ENCODE measurements at regions not wholly inside any gene's neighbourhood (a gene's known extent, or its start where the extent isn't known, plus 50 kb on each side); places are given as distances from the start of the nearest gene placed in this dataset.
"Not testable (repeated sequence)": the region's sequence is repeated elsewhere in the genome, so short reads cannot be mapped to it uniquely, and the experiment has no call there.

DNA sequence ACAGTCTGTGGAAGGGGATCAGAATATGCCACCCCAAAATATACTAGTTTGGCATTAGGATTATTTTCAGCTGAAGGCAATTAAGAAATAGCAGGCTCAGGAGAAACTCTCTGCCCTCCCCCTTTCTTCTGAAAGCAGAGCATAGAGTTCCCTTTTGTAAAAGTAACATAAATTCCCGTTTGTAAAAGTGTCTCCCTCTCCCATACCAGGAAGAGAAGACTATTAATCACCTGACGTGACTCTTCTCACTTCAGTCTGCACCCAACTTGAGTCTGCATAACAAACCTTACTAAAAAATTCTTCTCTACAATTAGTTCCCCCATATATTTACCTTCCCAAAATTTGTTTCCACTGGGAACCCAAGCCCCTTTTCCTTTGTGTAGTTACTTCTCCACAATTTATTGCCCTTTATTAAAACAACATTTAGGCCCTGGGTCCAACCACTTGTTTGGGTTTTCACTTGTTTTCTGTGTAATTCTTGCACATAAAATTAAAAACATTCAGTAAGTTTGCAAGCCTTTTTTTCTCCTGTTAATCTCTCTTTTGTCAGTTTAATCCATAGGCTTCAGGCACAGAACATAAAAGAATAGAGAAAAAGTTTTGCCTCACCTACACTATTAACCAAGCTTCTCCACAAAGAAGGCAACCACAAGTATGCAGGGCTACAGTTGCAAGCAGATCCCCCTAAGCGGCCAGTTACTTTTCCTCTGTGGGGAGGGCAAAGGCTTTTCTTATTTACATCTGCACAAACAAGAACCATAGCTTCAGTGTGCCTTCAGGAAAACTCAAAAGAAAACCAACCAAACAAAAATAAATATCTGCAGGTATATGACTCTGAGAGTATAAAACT, 73.8 kb upstream of the EPCAM start:
- no peak for DNase-seq (ENCODE audit: low read depth in 2 of 2)

DNA sequence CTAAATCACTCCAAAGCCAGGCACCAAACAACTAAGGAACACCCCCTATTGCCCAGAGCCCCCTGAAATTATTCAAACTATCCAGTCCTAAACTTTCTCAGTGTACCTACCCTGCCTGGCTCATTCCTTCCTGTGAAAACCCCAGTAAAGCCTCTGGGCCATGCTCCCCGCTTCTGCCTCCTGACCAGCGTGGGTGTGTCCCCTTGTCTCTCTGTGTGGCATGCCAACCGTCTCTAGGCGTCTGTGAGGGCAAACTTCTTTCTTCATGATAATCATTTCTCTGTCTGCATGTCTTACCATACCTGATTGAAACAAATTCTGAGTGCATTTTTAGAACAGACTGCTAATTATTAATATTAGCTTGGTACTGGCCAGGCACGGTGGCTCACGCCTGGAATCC, 75.1 kb upstream of the EPCAM start:
- DNase-seq (ENCODE audit: low read depth in 2 of 2): no peak

DNA sequence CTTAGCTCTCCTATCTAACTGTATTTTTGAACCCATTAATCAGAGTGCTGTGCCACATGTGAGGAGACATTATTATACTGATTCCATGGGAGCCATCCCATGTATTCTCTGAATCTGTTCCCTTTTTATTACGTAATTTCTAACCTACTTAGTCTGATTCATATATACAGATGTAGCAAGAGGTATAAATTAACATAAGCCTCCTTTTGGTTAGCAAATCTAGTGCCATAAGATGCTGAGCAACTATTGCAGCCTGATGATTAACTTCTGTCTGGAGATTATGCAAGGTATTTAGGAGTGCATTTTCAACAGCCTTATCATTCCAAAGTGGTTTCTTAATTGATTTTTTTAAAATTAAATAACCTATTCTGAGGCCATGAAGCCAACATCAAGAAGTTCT, 80.2 kb upstream of the EPCAM start:
- no peak for DNase-seq (ENCODE audit: low read depth in 2 of 2)

DNA sequence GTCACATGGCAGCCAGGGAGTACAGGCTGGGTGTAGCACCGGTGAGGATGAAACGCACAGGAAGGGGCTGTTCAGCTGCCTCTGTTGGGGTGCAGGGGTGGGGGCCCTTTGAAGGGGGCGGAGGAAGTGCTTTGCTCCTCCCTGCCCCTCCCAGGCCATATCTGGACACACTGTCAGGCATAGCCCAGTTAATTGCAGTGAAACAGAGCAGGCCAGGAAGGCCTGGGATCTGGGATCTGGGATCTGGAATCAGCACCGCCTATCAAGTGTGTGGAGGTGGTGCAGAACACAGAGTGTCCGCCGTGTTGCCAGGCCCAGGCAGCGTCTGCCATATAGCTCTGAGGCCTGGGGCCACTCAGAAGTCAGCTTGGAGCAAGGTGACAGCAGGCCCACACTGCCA, 85.5 kb upstream of the EPCAM start:
- DNase-seq (ENCODE audit: low read depth in 2 of 2): no peak

DNA sequence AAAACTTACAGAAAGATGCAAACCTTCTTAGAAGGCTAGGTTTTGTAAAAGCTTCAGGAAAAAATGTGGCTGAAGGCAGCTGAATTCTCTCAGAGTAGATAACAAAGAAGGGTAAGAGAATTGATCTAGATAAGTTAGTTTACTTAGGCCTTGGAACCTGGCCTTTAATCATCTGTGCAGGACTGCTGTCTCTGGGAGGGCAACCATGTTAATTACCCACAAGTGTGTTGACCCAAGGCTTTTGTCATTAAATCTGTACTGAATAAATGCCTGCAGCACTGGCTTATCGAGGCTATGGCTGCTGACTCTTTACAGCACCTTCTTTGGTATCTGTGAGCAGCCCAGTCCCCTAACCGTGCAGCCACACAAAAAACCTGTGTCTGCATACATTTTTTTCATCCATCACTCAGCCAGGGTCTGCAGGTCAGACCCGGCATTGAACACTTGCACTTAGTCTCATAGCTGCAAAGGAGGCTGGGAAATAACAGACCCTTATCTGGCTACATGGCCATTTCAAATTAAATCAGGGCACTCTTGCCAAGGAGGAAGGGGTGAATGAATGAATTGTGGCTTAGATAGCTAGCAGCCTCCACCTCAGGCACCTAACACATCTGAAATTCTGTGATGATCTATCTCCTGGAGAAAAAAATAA, 86.4 kb upstream of the EPCAM start:
- DNase-seq (ENCODE audit: low read depth in 2 of 2): no peak

DNA sequence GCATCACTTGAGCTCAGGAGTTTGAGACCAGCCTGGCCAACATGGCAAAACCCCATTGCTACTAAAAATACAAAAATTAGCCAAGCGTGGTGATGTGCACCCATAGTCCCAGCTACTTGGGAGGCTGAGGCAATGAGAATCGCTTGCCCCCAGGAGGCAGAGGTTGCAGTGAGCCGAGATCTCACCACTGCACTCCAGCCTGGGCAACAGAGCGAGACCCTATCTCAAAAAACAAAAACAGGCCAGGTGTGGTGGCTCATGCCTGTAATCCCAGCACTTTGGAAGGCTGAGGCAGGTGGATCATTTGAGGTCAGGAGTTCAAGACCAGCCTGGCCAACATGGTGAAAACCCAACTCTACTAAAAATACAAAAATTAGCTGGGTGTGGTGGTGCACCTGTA, 89.6 kb upstream of the EPCAM start:
- DNase-seq (ENCODE audit: low read depth in 2 of 2): not testable (repeated sequence)

DNA sequence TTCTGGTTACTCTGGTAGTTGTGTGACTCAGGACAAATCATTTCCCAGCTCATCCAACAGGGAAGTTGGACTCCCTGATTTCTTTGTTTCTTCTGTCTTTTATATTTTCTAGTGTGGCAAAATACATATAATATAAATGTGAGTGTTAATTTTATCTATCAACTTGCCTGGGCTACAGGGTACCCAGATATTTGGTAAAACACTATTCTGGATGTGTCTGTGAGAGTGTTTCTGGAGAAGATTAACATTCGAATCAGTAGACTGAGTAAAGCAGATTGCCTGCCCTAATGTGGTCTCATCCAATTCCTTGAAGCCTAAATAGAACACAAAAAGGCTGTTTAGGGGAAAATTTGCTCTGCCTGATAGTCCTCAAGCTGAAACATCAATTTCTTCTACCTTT, 91.1 kb upstream of the EPCAM start:
- no peak for DNase-seq (ENCODE audit: low read depth in 2 of 2)

DNA sequence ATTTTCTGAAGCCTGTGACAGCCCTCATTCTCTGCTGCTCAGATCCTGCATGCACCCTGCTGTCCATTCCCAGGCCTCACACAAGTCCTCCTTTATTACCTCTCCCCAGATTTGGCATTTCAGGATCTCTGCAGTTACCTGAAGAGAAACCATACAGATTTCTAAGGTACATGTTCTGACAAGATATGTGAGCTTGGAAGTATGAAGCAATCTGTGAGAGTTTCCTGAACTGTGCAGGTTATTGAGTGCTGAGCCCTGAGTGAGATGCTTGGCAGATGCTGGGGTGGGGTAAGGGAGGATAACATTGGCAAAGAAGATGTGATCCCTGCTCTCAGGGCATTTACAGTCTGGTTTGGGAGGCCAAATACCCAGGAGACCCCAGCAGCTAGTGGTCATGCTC, 91.9 kb upstream of the EPCAM start:
- DNase-seq (ENCODE audit: low read depth in 2 of 2): no peak

DNA sequence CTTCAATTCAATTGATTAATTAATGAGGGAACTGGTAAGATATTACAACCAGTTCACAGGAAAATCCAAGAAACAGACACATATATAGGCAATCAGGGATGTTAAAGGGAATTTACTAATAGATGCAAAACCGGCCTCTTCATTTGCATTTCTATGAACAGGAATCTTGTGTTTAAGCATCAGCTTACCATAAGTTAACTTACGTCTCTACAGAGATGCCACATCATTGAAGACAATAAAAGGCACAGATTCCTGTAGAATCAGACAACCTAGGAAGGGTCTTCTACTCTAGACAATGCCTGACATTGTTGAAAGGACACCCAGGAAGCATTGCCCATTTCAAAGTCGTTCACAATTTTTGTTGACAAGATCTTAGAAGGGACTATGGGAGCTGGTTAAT, 93.0 kb upstream of the EPCAM start:
- DNase-seq (ENCODE audit: low read depth in 2 of 2): no peak

DNA sequence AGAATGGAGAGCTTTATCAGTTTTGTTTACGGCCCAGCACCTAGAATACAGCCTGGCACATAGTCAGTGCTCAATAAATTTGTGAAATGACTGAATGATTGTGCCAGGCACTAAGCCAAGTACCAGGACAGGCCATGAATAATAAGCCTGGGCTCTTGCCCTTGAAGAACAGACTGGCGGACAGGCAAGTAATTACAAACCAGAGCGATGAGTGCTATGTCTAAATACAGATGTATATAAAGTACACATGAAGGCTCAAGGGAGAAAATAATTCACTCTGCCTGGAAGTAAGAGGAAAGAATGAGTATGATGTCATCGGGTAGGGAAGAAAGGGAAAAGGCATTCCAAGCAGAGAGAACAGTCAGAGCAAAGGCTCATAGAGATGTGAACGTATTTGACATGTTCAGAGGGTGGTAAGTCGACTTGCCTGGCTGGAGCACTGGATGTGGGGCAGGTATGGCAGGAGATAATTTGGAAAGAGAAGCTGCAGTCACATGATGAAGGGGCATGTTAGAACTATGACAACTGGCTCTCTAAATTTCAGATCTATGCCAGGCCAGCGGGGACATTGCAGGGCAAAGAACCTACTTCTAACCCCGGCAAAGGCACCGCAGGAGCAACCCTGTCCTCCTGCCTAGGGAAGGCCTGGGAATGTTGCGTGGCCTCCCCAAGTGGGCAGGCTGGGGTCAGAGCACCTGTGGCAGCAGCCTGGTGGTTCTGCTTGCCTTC, 94.9 kb upstream of the EPCAM start:
- DNase-seq (ENCODE audit: low read depth in 2 of 2): no peak

DNA sequence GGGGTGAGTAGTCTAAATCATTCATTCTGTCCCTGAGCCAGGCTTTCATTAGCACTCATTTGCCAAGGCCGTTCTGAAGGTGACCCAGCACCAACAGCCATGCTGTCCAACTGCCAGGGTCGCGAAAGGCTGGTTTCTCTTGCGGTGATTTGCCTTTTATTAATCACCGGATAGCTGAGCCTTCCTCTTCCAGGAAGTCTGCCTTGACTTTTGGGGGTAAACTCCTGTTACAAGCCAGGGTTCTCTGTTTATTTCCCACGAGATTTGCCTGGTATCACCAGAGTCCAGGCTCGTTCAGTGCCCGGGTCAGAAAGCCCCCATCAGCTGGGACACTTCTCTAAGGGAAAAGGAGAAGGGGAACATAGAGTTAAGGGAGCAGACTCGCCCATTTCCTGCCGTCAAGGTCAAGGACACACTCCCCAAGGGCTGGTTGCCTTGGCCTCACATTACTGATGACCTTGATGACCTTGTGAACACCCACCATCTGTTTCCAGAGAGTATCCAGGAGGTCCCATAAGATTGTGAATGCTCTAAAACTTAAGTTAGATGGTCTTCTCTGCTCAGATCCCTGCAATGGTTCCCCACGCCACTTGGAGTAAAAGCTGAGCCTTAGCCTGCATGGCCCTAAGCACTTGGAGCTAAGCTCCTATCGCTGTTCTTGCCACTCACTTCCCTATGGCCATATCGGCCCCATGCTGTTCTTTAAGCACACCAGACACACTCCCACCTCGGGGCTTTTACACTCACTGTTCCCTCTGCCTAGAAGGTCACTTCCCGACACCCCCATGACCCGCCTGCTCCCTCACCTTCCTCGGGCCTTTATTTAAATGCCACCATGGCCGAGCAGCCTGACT, 96.0 kb upstream of the EPCAM start:
- DNase-seq (ENCODE audit: low read depth in 2 of 2): no peak

DNA sequence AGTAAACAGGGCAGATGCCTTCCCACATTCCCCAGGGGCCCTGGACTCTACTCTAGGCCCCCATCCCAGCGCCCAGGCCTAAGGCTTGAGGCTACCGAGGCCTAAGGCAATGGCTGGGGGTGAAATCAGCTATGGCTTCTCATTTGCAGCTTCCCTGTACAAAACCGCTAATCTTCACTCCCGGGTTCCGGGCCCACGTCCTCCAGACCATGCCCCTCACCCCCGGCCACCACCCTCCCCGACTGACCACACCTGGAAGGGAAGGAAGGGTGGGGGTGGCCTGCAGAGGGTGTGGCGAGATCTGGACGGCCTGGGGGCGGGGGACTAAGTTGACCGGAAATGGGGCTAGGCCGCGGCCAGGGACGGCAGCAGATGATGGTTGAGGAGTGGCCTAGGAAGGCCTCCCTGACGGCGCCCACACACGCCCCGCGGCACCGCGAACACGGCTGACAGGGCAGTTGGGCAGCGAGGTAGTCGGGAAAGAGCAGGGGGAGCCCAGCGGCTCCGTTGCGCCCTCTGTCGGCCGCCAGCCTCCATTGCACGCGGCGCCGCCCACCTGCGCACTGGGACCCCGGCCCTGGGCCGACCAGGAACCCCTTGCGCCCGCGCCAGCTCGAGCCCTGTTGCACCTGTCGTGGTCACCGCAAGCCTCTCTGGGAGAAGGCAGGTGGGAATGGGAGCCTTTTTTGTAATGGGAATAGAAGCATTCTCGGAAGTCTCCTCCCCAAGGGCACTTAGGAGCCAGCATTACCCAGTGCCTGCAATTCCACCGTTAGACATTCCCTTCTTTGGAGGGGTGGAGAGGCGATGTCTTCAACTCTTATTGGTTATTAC, 95.9 kb upstream of the CALM2 start:
- DNase-seq (ENCODE audit: low read depth in 2 of 2): peak; percentile 21 to 28

DNA sequence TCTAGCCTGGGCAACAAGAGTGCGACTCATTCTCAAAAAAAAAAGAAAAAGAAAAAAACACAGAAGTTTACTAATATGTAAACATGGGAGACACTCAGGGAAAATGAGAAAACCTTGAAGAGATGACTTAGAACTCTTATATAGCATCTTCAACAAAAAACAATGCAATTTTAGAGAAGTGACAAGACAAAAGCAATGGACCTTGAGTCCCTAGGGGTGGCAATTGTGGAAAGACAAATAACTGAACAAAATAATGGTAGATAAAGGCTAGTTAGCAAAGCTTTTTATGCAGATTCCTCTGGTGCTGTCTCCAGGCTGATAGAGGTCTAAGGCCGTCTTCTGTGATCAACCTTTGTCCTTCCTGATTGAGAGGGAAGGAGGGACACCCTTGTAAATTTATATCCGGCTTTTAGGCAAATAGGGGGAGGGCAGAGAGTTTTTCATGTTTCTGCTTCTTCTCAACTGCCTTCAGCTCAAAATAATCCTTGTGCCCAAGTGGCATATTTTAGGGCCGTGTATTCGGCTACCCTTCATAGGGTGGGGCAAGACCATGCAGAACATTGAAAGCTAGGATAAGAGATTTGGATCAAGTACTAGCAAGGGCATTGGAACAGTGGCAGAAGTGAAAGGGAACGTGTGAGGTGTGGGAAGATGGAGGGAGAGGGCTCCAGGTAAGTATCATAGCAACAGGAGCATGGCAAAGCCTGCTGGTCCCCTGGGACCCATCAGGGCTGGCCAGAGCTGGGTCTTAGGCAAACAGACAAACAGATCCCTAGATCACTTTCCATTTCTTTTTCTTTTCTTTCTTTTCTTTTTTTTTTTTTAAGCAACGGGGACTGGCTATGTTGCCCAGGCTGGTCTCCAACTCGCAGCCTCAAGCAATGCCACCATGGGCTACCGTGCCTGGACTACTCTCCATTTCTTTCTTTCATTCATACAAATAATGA, 95.0 kb upstream of the CALM2 start:
- DNase-seq (ENCODE audit: low read depth in 2 of 2): no peak

DNA sequence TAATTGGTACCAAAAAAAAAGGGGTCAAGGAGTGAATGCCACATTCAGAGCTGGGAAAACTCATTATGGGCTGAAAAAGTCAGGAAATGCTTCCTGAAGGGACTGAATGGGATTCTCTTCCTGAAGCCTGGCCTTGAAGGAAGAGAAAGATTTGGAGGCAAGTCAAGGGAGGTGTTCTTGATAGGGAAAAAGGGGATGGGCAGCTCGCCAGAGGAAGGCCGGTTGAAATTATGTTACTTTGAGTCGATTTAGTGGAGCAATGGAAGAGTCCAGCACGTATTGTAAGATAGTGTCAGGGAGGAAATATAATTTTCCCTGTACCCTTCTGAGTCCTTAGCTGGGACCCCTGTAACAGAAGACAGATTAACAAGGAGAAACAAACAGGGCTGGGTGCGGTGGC, 94.1 kb upstream of the CALM2 start:
- no peak for DNase-seq (ENCODE audit: low read depth in 2 of 2)

DNA sequence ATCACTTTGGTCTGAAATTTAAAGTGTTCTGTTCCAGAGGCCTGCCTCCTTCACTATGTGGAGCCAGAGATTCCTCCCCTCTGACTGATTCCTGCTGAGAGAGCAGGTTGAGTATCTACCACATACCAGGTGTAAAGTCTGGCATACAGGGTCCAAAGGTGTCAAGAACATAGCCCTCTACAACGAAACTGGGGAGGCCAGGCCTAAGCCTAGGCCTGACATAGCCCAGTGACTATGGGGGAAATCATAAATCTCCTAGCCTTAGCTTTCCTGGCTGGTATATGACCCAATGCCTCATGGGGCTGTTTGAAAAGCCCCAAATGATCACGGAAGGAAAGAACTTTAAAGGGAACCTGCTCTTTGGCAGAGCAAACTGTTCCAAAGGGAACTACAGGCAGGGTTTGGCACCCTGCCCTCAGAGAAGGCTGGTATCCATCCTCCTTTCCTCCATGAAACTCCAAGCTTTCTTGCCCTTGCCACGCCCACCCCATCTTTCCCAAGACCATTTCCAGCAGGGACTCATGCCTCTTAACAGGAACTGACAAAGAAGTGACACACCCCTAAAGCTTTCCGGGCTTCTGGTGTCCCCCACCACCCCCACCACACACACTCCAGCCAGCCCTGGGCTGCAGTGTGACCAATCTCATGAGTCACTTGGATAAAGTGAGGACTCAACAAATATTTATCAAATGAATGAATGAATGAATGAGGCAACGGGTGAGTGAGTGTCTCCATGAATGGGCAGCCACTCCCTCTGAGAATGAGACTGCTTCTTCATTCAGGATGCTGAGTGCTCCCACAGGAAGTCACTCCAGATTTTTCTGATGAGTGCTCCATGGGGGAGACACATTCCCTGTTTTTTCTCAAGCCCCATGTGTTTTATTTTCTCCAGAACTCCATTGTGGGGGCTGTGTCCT, 93.3 kb upstream of the CALM2 start:
- DNase-seq (ENCODE audit: low read depth in 2 of 2): no peak

DNA sequence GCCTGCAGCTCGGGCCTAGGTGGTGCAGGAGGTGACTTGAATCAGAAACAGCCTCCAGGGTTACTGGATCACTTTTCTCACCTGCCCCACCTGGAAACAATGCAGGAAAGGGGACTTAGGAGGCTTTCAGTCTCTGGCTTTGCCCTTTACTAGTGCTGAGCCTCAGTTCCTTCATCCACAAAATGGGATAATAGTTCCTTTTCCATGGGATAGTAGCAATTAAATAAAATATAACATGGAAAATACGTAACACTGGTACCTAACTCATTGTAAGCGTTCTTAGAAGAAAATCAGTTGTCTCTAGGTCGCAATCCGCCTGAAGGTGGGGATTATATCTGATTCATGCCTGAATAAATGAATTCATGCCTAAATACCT, 91.4 kb upstream of the CALM2 start:
- DNase-seq (ENCODE audit: low read depth in 2 of 2): no peak

DNA sequence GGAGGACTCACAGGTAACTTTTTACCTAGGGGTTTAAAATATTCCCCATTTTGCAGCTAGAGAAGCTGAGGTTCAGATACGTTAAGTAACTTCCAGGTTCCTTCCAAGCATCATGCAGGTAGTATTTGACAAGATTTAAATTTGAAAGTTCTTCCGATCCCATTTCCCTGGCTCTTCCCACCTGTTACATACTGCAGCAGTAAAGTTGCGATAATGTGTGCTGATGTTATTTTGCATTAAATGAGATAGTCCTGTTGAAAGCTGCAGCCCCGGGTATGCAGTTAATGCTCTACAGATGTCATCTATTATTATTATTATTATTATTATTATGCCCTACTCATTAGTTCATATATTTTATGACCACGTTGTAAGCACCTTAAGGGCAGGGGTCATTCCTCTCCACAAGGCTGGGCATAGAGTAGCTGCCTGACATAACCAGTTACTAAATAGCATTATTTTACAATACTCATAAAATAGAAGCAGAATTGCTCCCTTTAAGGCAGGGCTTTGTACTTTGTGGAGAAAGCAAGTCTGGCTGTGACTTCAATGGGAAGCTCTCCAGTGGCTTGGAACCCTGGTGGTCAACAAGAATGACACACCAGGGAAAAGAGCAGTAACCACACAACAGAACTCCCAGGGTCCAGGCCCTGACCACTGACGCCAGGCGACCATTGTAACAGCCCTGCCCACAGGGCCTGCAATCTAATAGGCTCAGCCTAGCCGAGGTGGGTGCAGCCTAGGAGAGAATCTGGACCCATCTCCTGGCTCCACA, 90.8 kb upstream of the CALM2 start:
- DNase-seq (ENCODE audit: low read depth in 2 of 2): no peak

DNA sequence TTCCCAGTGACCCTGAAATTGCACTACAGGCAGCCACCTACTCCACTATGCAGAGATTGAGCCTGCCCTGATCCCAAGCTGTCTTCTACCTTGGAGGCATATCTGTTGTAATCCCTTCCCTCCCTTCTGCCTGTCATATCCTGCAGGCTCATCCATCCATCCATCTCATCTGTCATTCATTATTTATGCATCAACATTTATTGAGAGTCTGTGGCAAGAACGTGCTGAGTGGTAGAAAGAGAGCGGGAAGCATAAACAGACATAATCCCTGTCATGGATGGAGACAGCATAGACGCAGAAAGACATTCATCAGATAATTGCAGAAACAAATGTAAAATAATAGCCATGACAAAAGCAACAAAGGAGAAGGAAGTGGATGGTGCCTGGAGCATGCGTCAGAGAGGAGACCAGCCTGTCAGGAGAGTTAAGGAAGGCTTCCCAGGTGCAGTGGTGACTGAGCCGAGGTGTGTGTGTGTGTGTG, 89.5 kb upstream of the CALM2 start:
- DNase-seq (ENCODE audit: low read depth in 2 of 2): no peak

Data from stimulated activated CD8-positive, alpha-beta memory T cell treated with anti-CD3 and anti-CD28 coated beads, Interleukin-15, amount 100 ng/mL, for 48 hours (primary cell).